ENCODE measurements at regions not wholly inside any gene's neighbourhood (a gene's known extent, or its start where the extent isn't known, plus 50 kb on each side); places are given as distances from the start of the nearest gene placed in this dataset.
"Not testable (repeated sequence)": the region's sequence is repeated elsewhere in the genome, so short reads cannot be mapped to it uniquely, and the experiment has no call there.

DNA sequence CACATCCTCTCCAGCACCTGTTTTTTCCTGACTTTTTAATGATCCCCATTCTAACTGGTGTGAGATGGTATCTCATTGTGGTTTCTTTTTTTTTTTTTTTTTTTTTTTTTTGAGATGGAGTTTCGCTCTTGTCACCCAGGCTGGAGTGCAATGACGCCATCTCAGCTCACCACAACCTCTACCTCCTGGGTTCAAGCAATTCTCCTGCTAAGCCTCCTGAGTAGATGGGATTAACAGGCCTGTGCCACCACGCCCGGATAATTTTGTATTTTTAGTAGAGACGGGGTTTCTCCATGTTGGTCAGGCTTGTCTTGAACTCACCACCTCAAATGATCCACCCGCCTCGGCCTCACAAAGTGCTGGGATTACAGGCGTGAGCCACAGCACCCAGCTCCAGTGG, 184.7 kb downstream of the C9orf152 start:
- not testable (repeated sequence) for DNase-seq (ENCODE audit: low read depth)

DNA sequence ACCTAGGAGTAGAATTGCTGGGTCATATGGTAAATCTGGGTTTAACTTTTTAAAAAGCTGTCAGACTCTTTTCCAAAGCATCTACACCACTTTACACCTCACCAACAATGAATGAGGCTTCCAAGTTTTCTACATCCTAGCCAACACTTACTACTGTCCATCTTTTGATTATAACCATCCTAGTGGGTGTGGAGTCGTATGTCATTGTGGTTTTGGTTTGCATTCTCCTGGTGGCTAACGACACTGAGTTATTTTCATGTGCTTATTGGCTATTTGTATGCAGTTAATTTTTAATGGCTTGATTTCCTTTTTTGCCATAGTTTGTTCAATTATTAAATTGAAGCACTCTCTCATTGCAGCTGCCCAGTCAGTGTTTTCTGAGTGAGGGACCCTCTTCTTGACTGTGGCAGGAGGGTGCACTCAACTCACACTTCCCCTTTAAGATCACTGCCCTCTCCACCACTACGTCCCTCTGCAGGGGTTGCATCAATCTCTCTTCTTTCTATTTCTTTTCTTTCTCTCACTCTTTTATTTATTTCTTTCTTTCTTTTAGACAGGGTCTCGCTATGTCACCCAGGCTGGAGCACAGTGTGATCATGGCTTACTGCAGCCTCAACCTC, 182.3 kb downstream of the C9orf152 start:
- no peak for DNase-seq (ENCODE audit: low read depth)

DNA sequence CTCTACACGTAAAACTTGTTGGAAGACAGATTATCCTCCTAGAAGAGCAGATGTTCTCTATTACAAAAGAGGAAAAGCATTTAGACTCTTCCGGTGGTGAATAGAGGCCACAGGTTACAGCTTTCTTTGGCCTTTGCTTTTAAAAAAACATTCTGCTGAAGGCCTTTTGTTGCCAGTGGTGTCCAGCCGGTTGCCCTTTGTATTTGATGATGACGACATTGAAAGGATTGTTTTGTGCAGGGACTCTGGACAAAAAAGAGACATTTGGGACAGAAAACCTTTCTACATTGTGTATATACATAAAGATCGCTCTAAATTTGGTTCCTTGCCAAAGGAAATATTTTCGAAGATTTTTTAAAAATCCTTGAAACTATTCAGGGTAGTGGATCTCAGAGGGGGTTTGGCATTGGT, 180.3 kb downstream of the C9orf152 start:
- no peak for DNase-seq (ENCODE audit: low read depth)

DNA sequence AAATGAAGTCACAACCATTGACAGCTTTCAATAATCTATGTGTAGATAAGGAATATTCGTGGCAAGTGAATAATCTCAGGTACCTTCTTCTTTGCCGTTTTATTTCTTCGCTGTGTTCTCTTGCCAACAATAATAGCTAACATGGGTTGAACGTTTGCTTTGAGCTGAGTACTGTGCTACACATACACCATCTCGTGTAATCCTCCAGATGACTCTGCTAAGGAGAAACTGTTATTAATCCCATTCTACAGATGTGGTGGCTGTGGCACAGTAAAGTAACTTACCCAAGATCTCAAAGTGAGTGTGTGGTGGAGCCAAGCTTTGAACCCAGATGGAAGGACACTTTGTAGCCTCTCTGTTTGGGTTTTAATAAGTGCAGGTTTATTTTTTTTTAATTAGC, 179.7 kb downstream of the C9orf152 start:
- DNase-seq (ENCODE audit: low read depth): no peak

DNA sequence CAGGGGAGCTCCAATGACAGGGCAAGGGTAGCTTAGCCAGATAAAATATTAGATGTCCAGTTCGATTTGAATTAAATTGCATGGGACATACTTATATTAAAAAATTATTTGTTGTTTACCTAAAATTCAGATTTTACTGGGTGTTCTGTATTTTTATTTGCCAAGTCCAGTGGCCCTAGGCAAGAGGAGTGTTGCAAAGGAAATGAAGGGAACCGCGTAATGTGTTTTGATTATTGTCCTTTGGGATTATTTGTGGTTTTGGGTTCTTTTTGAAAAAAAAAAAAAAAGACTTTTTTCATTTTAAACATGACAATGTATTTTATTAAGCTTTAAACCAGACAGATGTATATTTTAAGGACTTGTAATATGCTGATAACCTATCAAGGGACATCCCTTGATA, 179.3 kb downstream of the C9orf152 start:
- DNase-seq (ENCODE audit: low read depth): no peak

DNA sequence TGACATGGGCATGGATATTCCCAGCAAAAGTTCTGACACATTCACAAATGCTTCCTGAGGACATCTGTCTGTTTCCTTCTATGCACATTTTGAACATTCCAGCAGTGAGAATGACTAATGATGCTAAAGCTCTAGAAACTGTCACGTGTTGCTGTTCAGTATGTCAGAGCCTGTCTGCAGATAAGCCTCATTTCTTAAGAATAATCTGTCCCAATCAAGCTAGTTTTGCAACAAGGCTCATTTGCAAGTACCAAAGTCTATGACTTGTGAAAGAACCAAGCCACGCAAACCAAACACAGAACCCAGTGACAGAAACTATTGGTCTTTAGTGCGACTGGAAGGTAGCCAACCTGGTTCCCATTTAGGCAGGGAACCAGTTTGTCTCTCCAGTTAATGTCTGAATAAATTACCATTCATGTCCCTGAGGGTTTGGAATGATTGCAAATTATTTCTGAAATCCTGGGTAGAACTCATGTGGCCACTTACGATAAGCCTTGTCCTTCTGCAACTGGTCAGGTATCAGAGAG, 178.5 kb downstream of the C9orf152 start:
- DNase-seq (ENCODE audit: low read depth): peak; percentile 75

DNA sequence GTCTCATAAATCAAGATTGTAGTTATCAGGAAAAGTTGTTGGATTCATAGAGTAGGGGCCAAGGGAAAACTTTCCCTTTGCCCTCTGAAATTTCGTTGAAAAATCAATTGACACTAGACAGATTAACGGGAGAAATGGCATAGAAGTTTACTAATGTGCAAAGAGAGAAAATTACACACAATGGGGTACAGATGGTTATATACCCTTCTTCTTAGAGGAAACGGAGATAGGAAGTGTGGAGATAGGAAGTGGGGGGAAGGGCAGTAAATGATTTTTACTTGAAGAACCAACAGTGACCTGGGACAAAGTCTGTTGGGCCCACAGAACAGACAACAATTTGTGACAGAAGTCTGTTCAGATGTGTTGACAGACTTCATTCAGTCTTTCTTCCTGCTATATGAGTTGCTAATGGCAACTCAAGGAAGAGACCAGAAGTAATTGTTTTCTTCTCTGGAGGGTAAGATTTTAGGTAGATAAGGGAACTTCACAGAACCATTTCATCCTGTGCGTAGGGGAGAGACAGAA, 177.9 kb downstream of the C9orf152 start:
- DNase-seq (ENCODE audit: low read depth): no peak

DNA sequence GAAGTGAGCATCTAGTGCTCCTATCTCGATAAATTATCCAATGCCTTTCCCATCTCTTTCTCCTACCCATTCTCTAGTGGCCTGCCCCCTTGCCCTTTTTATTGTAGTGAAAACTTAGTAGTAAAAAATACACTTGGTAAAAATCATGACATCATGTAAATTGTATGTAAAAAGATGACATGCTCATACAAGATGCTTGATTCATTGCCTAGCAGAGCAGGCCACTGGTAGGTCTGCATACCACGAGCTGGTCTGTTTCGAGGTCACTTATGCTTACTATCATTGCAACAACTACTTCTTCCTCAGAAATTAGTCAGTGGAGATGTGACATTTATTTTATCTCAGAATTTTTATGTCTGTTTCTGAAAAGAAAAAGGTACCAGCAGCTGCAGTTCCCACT, 177.3 kb downstream of the C9orf152 start:
- peak; percentile 21 for DNase-seq (ENCODE audit: low read depth)

DNA sequence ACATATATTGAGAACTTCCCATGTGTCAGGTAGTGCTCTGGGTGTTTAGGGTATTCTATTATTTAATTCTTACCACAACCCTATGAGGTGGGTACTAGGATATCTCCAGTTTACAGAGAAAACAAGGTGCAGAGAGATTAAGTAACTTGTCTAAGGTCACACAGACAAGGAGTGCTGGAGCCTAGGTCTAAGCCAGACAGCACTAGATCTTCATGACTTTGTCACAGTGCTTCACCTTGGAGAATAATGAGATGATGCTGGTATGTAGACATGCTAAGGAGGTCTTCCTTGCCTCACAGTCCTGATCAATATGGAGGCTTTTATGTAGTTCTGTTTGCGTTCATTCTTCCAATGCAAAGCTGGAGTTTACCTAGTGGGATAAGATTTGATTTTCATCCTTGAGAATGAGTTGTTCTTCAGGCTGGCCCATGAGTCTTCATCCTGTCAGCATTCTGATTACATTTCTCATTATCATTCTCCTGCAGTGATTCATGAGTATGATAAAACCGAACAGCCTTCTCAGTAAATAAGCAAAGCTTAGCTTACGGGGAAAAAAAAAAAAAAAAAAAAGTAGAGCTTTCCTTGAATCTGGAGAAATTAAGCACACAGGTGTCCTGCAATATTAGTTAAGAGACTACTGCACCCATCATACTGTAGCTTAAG, 176.3 kb downstream of the C9orf152 start:
- peak; percentile 75 for DNase-seq (ENCODE audit: low read depth)

DNA sequence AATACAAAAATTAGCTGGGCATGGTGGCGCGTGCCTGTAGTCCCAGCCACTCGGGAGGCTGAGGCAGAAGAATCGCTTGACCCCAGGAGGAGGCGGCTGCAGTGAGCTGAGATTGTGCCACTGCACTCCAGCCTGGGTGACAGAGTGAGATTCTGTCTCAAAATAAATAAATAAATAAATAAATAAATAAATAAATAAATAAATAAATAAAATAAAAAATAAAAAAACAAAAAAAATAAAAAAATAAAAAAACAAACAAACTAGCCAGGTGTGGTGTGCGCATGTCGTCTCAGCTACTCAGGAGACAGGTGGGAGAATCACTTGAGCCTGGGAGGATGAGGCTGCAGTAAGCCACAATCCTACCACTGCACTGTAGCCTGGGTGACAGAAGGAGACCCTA, 175.4 kb downstream of the C9orf152 start:
- not testable (repeated sequence) for DNase-seq (ENCODE audit: low read depth)

DNA sequence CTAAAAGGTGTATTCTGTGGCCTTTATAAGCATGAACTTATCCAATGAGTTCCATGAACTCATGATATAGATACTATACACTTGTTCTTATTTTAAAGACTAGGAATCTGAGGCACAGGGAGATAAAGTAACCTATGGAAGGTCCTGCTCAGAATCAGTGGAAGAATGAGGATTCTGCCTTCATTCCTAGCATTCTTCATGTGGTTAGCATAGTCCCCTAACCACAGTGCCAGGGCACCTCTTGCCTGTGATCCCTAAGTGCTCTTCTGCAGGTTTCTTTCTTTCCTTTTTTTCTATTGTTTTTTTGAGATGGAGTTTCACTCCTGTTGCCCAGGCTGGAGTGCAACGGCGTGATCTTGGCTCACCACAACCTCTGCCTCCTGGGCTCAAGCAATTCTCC, 174.1 kb downstream of the C9orf152 start:
- peak; percentile 42 for DNase-seq (ENCODE audit: low read depth)

DNA sequence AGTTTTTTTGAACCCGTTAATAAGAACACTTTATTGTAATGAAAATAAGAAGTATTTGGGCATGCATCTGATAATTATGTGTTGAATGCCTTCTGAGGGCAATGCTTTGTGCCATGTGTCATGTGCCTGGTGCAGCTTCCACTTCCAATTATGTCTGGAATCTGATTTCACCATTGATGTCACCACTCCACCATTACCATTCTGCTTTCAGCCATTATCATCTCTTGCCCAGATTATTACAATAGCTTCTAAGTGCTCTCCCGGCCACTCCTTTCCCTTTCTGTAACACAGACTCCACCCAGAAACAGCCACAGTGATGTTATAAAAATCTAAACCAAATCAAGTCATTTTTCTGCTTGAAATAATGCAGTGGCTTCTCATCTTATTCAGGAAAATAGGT, 171.7 kb downstream of the C9orf152 start:
- no peak for DNase-seq (ENCODE audit: low read depth)

DNA sequence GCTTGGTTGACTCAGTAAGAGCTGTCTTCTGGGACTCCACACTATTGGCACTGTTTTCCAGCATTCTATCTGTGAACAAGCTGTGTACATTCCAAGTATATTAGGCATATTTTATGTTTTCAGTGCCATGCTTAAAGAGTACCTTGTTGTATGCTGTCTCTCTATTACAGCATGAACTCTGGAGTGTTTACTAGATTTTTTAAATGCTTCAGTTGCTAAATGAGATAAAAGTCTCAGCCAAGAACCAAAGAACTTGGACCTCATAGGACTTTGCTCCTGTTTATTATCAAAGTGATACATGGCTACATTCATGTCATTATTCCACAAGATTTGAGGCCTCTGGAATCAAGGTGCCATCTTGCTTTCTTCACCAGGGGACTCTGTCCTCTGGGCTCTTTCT, 167.2 kb downstream of the C9orf152 start:
- DNase-seq (ENCODE audit: low read depth): no peak

DNA sequence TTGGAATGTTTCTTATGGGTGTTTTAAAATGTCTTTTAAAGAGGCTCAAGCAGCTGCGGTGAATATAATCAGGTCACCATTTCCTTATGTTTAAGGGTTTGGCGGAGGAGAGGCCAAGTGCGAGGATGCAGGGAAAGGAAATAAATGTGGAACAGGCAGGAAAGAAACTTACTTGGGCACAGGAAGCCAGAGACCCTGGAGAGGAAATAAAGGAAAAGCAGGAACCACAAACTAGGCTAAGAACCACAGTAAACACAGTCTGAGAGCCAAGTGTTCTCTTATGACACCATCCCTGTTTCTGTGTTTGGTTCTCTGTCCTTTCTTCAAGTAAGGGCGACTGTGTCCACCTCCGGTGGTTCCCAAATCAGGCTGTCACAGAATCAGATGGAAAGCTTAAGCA, 166.5 kb downstream of the C9orf152 start:
- DNase-seq (ENCODE audit: low read depth): no peak

DNA sequence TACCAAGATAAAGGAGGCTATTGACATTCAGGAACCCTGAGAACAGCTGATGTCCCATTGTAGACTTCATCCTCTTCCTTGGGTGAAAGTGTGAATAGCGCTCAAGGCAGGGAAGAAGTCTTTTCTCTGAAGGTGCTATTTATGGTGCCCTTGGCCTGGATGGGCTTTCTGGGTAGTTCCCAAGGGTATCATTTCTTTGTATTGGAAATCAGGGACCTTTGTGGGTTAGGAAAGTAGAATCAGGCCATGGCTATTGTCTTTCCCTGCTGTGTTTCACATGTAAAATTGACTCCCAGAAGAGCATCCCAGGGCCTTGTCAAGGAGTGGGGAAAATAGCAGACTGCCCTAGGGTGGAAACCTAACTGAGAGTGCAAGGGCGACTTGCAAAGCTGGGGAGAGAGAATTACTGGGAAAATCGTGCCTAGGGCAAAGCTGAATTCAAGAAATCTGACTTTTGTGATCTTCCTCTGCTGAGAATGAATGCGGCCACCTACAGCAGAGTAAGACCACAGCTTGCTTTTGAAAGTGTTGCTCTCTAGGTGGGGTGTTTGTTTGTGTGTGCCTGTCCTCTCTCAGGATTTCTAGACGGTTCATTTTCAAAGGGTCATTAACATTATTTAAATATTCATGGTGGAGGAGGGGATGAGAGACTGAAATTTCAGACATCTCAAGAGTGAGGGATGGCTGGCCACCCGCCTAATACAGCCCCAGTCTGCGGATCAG, 160.6 kb downstream of the C9orf152 start:
- DNase-seq (ENCODE audit: low read depth): no peak

DNA sequence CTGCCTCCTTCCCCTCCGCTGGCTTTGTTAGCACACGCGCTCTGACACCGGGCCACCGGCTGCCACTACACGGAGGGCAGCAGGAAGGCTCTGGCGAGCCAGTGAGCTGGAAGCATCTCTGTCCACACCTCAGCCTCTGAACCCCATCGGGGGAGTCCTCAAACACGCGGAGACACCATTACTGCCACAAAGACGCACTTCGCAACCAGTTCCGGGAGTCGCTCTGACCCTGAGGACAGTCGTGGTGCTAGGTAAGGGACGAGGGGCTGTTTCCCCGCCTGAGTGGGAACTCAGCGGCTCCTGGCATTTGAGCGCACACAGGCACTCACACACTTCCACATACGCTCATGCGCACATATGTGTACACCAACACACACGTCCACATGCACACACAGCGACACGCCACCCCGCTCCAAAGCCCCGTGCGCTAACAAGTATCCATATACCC, 160.0 kb downstream of the C9orf152 start:
- DNase-seq (ENCODE audit: low read depth): no peak

DNA sequence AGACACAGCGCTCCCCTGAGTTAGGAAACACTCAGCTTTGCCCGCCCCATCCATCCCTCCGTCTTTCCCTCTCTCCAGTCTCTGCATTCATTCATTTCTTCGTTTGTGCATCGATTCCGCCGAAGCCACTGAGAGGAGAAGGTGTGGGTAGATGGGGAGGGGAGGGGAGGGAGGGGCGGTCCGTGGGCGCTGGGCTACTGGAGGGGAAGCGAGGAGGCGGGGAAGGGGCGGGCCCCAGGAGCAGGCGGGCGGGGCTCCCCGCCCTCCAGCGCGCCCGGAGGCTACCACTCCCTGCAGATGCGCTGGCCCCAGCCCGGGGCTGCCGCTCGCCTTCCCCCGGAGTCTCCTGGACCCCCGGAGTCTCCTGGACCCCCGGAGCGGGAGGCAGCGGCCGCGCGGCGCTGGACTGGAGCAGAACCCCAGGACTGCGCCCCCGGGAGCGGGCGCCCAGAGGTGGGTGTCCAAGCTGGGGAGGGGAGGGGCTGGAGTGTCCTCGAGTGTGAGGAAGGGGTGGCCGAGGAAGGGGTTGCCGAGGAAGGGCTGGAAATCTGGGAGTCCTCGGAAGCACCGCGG, 159.5 kb downstream of the C9orf152 start:
- DNase-seq (ENCODE audit: low read depth): peak; percentile 92

DNA sequence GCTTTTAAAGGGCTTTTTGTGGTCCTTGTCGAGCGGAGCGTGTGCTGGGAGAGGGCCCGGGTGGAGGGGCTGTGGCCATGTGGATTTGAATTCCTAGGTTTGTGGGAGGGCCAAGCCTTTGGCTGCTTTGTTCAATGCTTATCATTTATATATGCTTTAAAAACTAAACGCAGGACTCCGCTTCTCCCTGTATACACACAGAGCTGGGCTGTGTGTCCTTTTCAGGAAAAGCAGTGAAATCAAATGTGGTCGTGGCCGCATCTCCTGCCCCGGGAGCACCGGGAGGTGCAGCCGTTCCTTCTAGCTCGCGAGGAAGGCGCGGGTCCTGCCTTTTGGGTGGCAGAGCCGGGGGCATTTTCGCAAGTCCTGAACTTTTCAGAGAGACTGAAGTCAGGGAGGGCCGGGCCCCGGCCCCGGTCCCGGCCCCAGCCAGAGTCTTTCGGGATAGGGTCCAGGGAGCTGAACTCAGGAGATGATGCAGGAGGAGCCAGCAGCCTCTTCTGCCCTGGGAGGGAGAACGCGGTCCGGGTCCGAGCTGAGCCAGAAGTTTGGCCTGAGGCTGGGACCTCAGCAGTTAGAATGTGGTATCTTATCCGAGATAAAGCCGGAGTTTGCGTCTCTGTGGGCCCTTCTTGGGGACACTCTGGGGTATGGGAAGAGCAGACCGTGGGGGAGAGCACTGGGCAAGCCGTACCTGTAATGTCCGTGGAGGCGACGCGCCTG, 158.8 kb downstream of the C9orf152 start:
- DNase-seq (ENCODE audit: low read depth): peak; percentile 61

DNA sequence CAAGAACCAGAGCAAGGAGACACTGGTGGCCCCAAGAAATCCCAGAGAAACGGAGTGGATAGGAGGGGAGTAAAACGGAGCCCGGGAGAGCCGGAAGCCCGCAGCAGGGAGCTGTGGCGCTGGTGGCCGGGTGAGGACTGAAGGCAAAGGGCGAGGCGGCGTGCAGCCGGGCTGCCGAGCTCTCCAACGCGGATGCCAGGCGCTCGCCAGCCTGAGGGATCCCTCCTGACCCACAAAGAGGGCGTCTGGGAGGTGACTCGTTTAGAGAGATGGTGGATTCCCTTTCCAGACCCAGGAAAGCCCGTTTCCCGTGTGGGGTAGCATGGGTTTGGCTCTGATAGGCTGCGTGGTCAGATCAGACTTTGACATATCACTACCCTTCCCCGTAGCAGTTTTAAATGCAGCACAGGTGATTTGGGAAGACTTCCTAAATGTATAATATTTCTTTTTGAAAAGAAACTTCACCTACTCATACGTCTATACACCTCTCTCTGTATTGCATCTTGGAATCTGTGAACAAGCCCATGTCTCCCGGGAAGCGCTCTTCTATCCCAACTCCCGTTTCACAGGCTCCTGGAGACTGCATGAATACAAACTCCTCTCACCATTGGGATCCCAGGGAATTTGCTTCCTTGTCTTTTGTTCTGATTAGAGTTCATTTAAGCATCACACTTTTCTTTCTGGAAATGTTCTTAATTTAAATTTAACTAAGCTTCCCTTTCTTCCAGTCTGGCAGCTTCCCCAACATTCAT, 158.1 kb downstream of the C9orf152 start:
- peak; percentile 68 for DNase-seq (ENCODE audit: low read depth)

DNA sequence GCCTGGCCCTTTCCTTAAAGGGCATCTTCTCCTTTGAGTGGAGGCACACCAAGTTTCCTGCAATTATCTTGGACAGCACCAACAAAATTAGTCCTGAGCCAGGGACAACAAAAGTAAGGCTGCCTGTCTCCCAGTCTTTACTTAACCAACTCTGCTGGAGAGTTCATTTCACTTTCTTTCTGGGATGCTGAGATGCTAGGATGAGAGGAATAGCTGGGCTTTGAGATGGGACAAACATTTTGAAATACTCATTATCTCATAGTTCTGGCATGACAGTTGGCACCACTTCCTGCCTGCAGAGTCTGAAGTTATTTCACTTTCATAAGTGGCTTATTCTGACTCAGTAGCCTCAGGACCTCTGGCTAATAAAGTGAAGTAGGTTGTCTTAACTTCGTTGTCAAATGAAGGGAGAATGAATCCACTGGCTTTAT, 157.0 kb downstream of the C9orf152 start:
- peak; percentile 94 for DNase-seq (ENCODE audit: low read depth)

DNA sequence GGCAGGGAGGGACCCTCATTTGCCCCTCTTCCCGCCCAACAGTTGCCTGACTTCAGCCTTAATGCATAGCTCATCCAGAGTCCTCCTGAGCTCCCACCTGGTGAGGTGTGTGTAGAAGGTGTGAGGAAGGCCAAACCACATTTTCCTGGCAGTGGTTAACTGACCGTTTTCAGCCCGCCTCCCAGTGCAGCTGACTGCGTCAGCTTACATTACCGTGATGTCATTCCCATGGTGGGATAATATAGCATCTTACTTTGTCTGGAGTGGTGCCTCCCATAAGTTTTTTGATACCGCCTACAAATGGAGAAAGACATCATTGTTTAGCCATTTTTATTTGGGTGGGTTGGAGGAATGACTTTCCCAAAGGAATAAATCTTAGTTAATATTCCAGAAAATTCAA, 151.9 kb downstream of the C9orf152 start:
- no peak for DNase-seq (ENCODE audit: low read depth)
